HG03439 (cell line): ENCODE measurements at regions not wholly inside any gene's neighbourhood (a gene's known extent, or its start where the extent isn't known, plus 50 kb on each side); places are given as distances from the start of the nearest gene placed in this dataset.
"Not testable (repeated sequence)": the region's sequence is repeated elsewhere in the genome, so short reads cannot be mapped to it uniquely, and the experiment has no call there.

Experiments used
- ATAC-seq: cut with Tn5 transposase; IDR thresholded peaks from one replicate; pipeline ENCODE4 v1.9.1; 2021; ENCODE audit warnings: mild to moderate bottlenecking, moderate library complexity; ENCODE audit not compliant: unreplicated experiment

DNA sequence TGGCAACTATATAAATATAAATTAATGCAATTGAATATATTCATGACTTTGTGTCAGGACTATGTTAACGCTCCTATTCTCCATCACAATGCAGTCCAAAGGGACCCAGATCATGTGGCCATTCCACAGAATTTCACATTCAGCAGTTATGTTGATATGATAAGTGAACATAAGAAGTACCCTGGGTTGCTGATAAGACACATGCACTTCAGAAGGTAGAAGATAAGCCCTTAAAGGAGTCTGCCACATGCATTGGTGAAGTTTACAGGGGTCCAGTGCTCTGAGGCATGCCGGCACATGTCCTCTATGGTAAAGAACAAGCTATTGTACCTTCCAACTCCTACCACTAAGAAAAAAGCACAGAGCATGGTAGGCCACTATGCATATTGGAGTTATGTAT lies 76.4 kb downstream of the PHAX start:
- no peak for ATAC-seq

GRCh38 chr5:126680191-126680817 lies 79.6 kb downstream of the PHAX start:
- peak; percentile 57 for ATAC-seq

- ATAC-seq = not testable (repeated sequence)
These were observed 80.6 kb downstream of the PHAX start for GRCh38 chr5:126681314-126681713.

DNA sequence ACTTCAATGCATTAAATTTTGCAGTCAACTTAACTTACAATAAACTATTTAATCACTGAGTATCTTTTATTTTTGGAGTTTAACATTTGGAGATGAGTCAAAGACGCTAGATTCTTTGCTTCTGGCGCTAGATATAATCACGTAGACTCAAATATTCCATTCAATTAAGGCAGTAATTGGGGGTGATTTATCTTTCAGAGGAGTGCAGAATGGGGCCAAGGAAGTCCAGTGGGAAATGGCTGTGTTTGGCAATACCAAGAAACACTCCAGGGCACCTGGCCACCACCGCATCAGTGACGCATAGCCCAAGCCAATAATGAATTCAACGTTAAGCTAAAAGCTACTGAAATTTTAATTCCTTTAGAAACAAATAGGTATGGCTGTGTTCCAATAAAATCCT lies 81.2 kb downstream of the PHAX start:
- no peak for ATAC-seq

DNA sequence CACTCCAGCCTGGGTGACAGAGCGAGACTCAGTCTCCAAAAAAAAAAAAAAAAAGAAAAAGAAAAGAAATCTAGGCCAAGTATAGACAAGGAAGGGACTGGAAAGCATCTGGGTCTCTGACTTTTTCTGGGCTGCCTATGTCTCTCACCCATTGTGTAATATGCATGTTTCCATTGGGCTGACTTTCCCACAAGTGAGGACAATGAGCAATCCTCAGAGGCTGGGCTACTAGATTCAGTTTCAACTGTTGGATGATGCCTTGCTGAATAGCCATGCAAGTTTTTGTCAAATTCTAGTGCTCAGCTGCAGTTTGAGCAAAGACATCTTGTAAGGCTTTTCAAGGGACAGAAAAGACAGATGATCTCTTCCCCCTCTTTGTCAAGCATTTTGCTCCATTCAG lies 82.1 kb downstream of the PHAX start:
- no peak for ATAC-seq

- ATAC-seq = no peak
These were observed 83.2 kb downstream of the PHAX start for GRCh38 chr5:126683912-126684311.

GRCh38 chr5:126684656-126685442 lies 84.1 kb downstream of the PHAX start:
- not testable (repeated sequence) for ATAC-seq

GRCh38 chr5:126686451-126687126 lies 85.8 kb downstream of the PHAX start:
- ATAC-seq = peak; percentile 50

- no peak for ATAC-seq
These were observed 84.0 kb upstream of the LMNB1 start for GRCh38 chr5:126692971-126693370.

- no peak for ATAC-seq
These were observed 83.1 kb upstream of the LMNB1 start for GRCh38 chr5:126693806-126694205.

DNA sequence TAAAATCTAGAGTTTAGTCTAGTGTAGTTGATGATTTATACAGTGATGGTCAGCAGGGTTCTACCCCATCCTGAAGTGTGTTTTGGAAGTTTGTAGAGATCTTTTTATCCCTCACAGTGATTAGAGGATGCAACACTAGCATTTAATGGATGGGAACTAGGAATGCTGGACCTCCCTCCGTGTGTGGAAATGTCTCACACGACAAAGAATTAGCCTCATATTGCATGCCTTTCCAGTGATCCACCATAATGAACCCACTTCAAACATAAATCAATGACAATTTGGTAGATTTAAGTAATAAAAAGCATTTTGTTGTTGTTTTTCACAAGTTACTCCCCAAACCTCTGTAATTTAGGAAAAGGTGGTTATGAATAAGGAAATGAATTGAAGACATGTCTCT lies 82.5 kb upstream of the LMNB1 start:
- no peak for ATAC-seq

DNA sequence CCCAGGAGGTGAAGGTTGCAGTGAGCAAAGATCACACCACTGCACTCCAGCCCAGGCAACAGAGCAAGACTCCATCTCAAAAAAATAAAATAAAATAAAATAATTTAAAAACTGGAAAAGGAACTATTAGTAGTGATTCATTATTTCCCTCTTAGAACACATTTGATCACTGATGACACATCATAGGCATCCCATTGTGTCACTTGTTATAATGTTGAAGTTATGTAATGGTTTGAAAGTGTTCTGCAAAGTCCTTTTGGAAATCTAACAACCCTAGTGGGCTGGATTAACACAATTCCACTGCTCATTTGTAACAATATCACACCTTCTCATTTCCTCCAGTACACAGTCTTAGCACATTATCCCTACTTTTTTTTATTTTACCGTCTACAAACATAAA lies 81.8 kb upstream of the LMNB1 start:
- ATAC-seq = no peak

GRCh38 chr5:126707080-126707479 lies 69.9 kb upstream of the LMNB1 start:
- no peak for ATAC-seq

GRCh38 chr5:126715765-126716164 lies 61.2 kb upstream of the LMNB1 start:
- ATAC-seq = no peak

GRCh38 chr5:126716861-126717260 lies 60.1 kb upstream of the LMNB1 start:
- no peak for ATAC-seq

DNA sequence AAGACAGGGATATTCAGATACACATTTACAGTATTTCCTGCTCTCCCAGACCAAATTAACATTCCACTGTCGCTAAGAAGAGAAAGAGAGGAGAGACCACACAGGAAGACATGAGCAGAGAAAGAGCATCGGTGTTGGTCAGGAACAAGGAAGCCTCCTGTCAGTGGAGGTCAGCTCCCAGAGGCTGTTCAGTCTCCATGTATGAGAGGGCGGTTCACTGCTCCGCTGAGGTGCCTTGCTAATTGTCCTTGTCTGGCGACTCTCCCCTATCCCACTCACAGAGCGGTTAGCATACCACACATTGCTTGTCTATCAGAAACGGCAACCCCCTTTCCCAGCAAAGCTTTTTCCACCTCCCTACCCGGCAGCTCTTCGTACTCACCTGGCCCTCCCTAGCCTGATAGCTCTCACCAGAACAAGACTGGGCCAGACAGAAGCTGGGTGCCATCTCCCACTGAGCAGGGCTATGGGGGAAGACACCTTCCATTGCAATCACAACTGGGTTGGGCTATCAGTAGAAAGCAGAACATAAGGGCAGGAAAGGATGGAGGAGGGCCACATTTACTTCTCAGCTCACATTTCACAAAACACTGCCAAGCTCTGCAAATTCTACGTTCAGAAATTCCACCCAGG lies 58.6 kb upstream of the LMNB1 start:
- no peak for ATAC-seq

DNA sequence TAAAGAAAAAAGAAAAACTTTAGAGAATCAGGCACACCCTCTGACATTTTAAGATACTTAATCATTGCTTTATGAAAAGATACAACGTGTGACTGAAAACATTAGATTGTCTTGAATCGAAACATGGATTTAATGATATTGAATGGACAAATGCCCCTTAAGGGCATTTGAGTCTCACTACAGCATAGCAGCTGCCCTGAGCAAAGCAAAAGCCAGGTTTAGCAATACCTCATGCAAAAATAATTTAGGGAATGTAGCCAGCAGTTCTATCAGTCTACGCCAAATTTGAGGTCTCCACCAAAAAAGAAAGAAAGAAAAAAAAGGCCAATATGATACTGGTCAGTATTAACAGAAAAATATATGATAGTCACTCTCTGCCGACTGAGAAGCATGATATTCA lies 56.6 kb upstream of the LMNB1 start:
- ATAC-seq = no peak

DNA sequence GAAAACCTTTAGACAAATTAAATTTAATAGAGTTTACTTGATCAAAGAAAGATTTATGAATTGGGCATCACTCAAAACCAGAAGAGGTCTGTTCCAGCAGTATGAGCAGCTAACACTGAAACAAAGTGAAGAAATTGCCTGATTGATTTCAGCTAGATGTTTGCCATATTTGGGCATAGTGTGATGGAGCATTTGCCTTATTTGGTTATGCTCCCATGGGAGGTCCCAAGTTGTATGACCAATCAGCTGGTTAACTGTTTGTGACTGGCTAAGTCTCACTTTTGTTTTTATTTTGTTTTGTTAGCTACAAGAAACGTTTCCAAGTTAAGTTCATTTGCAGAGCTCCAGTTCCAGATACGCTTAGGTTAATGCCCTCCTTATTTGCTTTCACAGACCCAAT lies 53.3 kb upstream of the LMNB1 start:
- no peak for ATAC-seq
